ENCODE measurements at regions not wholly inside any gene's neighbourhood (a gene's known extent, or its start where the extent isn't known, plus 50 kb on each side); places are given as distances from the start of the nearest gene placed in this dataset.

DNA sequence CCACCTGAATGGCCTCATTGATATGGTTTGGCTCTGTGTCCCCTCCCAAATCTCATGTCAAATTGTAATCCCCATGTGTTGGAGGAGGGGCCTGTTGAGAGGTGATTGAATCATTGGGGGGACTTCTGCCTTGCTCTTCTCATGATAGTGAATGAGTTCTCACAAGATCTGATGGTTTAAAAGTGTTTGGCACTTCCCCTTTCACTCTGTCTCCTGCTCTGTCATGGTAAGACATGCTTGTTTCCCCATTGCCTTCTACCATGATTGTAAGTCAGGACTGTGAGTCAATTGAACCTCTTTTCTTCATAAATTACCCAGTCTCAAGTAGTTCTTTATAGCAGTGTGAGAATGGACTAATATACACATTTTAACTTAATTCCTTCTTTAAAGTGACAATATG, 146.8 kb upstream of the KCNJ3 start:
- Histone ChIP-seq H3K27ac (no peak overlapping the region), H3K4me3 (ENCODE audit: low read depth, low read length) (no peak overlapping the region), H3K36me3 (replicated peaks) (no peaks in the 10 kb centered on the region), H3K27me3 (replicated peaks) (no peaks in the 10 kb centered on the region)
- in situ Hi-C loops (cut with HindIII; ENCODE audit: low pct_ligation_motif_present, low sequenced_read_pairs): no loop called here
- TF ChIP-seq, protein P1, sequence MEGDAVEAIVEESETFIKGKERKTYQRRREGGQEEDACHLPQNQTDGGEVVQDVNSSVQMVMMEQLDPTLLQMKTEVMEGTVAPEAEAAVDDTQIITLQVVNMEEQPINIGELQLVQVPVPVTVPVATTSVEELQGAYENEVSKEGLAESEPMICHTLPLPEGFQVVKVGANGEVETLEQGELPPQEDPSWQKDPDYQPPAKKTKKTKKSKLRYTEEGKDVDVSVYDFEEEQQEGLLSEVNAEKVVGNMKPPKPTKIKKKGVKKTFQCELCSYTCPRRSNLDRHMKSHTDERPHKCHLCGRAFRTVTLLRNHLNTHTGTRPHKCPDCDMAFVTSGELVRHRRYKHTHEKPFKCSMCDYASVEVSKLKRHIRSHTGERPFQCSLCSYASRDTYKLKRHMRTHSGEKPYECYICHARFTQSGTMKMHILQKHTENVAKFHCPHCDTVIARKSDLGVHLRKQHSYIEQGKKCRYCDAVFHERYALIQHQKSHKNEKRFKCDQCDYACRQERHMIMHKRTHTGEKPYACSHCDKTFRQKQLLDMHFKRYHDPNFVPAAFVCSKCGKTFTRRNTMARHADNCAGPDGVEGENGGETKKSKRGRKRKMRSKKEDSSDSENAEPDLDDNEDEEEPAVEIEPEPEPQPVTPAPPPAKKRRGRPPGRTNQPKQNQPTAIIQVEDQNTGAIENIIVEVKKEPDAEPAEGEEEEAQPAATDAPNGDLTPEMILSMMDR (IDR thresholded peaks at IDR 0.05; ENCODE audit: low read depth, low read length, missing control alignments): no peak
- DNase-seq: no peak

GRCh38 chr2:154554046-154554445, 144.4 kb upstream of the KCNJ3 start:
- no peak for DNase-seq
- TF ChIP-seq, protein P1 (IDR thresholded peaks at IDR 0.05; ENCODE audit: low read depth, low read length, missing control alignments): no peak
- no peak overlapping the region for H3K4me3 ChIP-seq (ENCODE audit: low read depth, low read length)
- H3K27me3 ChIP-seq (replicated peaks): no peaks in the 10 kb centered on the region
- no peak overlapping the region for H3K27ac ChIP-seq
- no peaks in the 10 kb centered on the region for H3K36me3 ChIP-seq (replicated peaks)
- in situ Hi-C loops (cut with HindIII; ENCODE audit: low pct_ligation_motif_present, low sequenced_read_pairs): no loop called here

DNA sequence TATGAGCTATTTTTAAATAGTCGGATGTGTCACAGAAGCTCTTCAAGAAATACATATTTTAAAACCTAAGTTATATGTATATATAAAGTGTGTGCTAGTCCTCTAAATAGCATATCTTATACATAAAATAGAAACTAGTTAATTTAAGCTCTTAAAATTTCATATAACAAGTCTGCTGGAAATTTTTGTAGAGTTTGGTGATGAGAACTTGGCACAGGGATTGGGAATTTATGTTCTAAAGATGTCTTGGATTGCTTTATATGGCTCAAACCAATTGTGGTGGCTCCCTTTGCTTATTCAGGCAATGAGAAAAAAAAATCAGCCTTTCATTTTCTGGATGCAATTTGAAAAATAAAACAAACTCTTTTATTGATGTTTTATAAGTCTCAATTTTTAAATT, 142.8 kb upstream of the KCNJ3 start:
- no peak overlapping the region for H3K4me3 ChIP-seq (ENCODE audit: low read depth, low read length)
- TF ChIP-seq, protein P1 (IDR thresholded peaks at IDR 0.05; ENCODE audit: low read depth, low read length, missing control alignments): no peak
- H3K27ac ChIP-seq: no peak overlapping the region
- in situ Hi-C loops (cut with HindIII; ENCODE audit: low pct_ligation_motif_present, low sequenced_read_pairs): no loop called here
- H3K36me3 ChIP-seq (replicated peaks): no peaks in the 10 kb centered on the region
- DNase-seq: no peak
- no peaks in the 10 kb centered on the region for H3K27me3 ChIP-seq (replicated peaks)

DNA sequence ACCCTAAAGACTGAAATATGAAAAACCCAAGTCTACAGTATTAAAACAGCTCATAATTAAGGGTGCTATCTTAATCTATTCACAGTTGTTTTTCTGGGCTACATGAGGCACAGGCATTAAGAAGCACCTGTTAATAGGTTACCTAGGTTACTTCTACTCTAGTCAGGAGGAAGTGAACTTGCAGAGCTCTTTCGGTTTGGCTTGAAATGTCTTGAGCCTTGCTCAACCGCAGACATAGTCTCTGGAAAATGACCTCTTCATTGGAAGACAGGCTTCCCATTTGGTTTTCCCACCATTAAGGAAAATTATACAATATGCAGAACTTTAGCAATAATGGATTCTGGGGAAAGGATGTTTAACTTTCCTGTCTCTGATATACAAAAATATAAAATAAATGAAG, 142.3 kb upstream of the KCNJ3 start:
- Histone ChIP-seq H3K27me3 (replicated peaks) (no peaks in the 10 kb centered on the region), H3K4me3 (ENCODE audit: low read depth, low read length) (no peak overlapping the region), H3K36me3 (replicated peaks) (no peaks in the 10 kb centered on the region), H3K27ac (no peak overlapping the region)
- TF ChIP-seq, protein P1 (IDR thresholded peaks at IDR 0.05; ENCODE audit: low read depth, low read length, missing control alignments): no peak
- DNase-seq: no peak
- in situ Hi-C loops (cut with HindIII; ENCODE audit: low pct_ligation_motif_present, low sequenced_read_pairs): no loop called here

GRCh38 chr2:154556607-154557006, 141.9 kb upstream of the KCNJ3 start:
- TF ChIP-seq, protein P1 (IDR thresholded peaks at IDR 0.05; ENCODE audit: low read depth, low read length, missing control alignments): no peak
- Histone ChIP-seq H3K27ac (no peak overlapping the region), H3K27me3 (replicated peaks) (no peaks in the 10 kb centered on the region), H3K36me3 (replicated peaks) (no peaks in the 10 kb centered on the region), H3K4me3 (ENCODE audit: low read depth, low read length) (no peak overlapping the region)
- no peak for DNase-seq
- in situ Hi-C loops (cut with HindIII; ENCODE audit: low pct_ligation_motif_present, low sequenced_read_pairs): no loop called here

DNA sequence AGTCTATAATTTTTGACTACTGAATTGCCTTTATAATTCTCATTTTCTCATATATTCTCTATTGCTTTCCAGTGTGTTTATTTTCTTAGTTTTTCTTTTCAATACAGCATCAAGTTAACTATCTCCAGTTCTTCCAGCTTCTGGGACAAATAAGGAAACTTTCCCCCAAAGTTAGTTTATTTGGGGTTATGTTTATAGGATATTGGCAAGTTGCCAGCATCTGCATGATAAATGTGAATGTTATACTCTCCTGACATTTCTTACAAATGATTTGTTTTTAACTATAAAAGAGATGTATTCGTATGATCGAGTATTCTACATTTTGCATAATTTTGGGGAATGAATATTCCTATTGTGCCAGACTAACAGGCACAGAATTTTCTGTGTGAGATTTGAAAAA, 140.6 kb upstream of the KCNJ3 start:
- Histone ChIP-seq H3K27me3 (replicated peaks) (no peaks in the 10 kb centered on the region), H3K27ac (no peak overlapping the region), H3K4me3 (ENCODE audit: low read depth, low read length) (no peak overlapping the region), H3K36me3 (replicated peaks) (no peaks in the 10 kb centered on the region)
- no peak for DNase-seq
- in situ Hi-C loops (cut with HindIII; ENCODE audit: low pct_ligation_motif_present, low sequenced_read_pairs): no loop called here
- TF ChIP-seq, protein P1 (IDR thresholded peaks at IDR 0.05; ENCODE audit: low read depth, low read length, missing control alignments): no peak

Measured in brain microvascular endothelial cell (primary cell).